BJ (cell line): ENCODE measurements at regions not wholly inside any gene's neighbourhood (a gene's known extent, or its start where the extent isn't known, plus 50 kb on each side); places are given as distances from the start of the nearest gene placed in this dataset.

Source experiments
- CTCF ChIA-PET: fragments of 350-600 bp; formaldehyde crosslinking; extraction: SDS; loops from one replicate; lab custom pipeline; 2021; ENCODE audit warnings: antibody characterized with exemption, inconsistent platforms; lab: Yijun Ruan, JAX
- POLR2A ChIA-PET: fragments of 300-600 bp; sonication (Branson Sonifier 250); formaldehyde crosslinking; extraction: SDS; loops from one replicate; lab custom pipeline; 2021; ENCODE audit warnings: antibody characterized with exemption; lab: Charles Lee
- DNase-seq: peaks from one replicate; pipeline ENCODE4 v3.0.0-alpha.2; 2011; ENCODE audit warnings: low read depth
- H3K27me3 ChIP-seq: 2 replicates; pipeline ENCODE4 v1.6.0; 2011; ENCODE audit warnings: low read length; ENCODE audit not compliant: control insufficient read depth, insufficient read depth
- H3K36me3 ChIP-seq: 2 replicates; pipeline ENCODE4 v1.5.1; 2011; ENCODE audit warnings: low read length; ENCODE audit not compliant: control insufficient read depth, insufficient read depth
- H3K4me3 ChIP-seq: 2 replicates; pipeline ENCODE4 v1.5.1; 2011; ENCODE audit warnings: low read depth, mild to moderate bottlenecking, control low read depth, low read length
- CTCF ChIP-seq: IDR thresholded peaks from 2 replicates; pipeline ENCODE4 v1.5.1; 2011; ENCODE audit warnings: low read depth, mild to moderate bottlenecking, control low read depth, inconsistent platforms, low read length, moderate library complexity; ENCODE audit not compliant: insufficient read depth

- no peaks in the 10 kb centered on the region for H3K27me3 ChIP-seq
- no peak for DNase-seq
- no peaks in the 10 kb centered on the region for H3K36me3 ChIP-seq
- no peak overlapping the region for H3K4me3 ChIP-seq
- ChIA-PET POLR2A (no interaction called here), CTCF (no interaction called here)
- no peak for TF ChIP-seq CTCF
These were observed 279.0 kb downstream of the CTTN start for GRCh38 chr11:70677232-70677916.

- no peaks in the 10 kb centered on the region for H3K27me3 ChIP-seq
- DNase-seq: no peak
- POLR2A ChIA-PET: no interaction called here
- CTCF ChIA-PET: no interaction called here
- H3K4me3 ChIP-seq: no peak overlapping the region
- no peaks in the 10 kb centered on the region for H3K36me3 ChIP-seq
- TF ChIP-seq CTCF: no peak
These were observed 280.9 kb downstream of the CTTN start for GRCh38 chr11:70678931-70679900.

GRCh38 chr11:70680781-70681281, 282.5 kb downstream of the CTTN start:
- TF ChIP-seq CTCF: no peak
- no peak for DNase-seq
- Histone ChIP-seq H3K4me3 (no peak overlapping the region), H3K27me3 (no peaks in the 10 kb centered on the region), H3K36me3 (no peaks in the 10 kb centered on the region)
- POLR2A ChIA-PET: no interaction called here
- CTCF ChIA-PET: no interaction called here

GRCh38 chr11:70682056-70682455, 283.7 kb downstream of the CTTN start:
- no peaks in the 10 kb centered on the region for H3K27me3 ChIP-seq
- ChIA-PET POLR2A (no interaction called here), CTCF (no interaction called here)
- no peak for TF ChIP-seq CTCF
- H3K4me3 ChIP-seq: no peak overlapping the region
- H3K36me3 ChIP-seq: no peaks in the 10 kb centered on the region
- DNase-seq: no peak

GRCh38 chr11:70682760-70683159, 284.4 kb downstream of the CTTN start:
- H3K27me3 ChIP-seq: no peaks in the 10 kb centered on the region
- ChIA-PET CTCF (no interaction called here), POLR2A (no interaction called here)
- H3K36me3 ChIP-seq: no peaks in the 10 kb centered on the region
- H3K4me3 ChIP-seq: no peak overlapping the region
- TF ChIP-seq CTCF: no peak
- no peak for DNase-seq
